Rectal smooth muscle tissue (tissue), 1 donor: ENCODE measurements at regions not wholly inside any gene's neighbourhood (a gene's known extent, or its start where the extent isn't known, plus 50 kb on each side); places are given as distances from the start of the nearest gene placed in this dataset.
"Not testable (repeated sequence)": the region's sequence is repeated elsewhere in the genome, so short reads cannot be mapped to it uniquely, and the experiment has no call there.

ENCODE experiments used
- H3K27ac ChIP-seq: one replicate; pipeline ENCODE4 v1.7.0; 2013; ENCODE audit warnings: low read depth, low read length, inconsistent platforms
- H3K27me3 ChIP-seq: one replicate; pipeline ENCODE4 v1.7.0; 2013; ENCODE audit warnings: low read length; ENCODE audit not compliant: control insufficient read depth, insufficient read depth
- H3K36me3 ChIP-seq: one replicate; pipeline ENCODE4 v1.7.0; 2013; ENCODE audit warnings: low read length; ENCODE audit not compliant: control insufficient read depth, insufficient read depth
- H3K4me1 ChIP-seq: one replicate; pipeline ENCODE4 v1.7.0; 2013; ENCODE audit warnings: low read length; ENCODE audit not compliant: control insufficient read depth, insufficient read depth
- H3K4me3 ChIP-seq: one replicate; pipeline ENCODE4 v1.7.0; 2013; ENCODE audit warnings: low read length
- H3K9ac ChIP-seq: one replicate; pipeline ENCODE4 v1.7.0; 2013; ENCODE audit warnings: low read length

DNA sequence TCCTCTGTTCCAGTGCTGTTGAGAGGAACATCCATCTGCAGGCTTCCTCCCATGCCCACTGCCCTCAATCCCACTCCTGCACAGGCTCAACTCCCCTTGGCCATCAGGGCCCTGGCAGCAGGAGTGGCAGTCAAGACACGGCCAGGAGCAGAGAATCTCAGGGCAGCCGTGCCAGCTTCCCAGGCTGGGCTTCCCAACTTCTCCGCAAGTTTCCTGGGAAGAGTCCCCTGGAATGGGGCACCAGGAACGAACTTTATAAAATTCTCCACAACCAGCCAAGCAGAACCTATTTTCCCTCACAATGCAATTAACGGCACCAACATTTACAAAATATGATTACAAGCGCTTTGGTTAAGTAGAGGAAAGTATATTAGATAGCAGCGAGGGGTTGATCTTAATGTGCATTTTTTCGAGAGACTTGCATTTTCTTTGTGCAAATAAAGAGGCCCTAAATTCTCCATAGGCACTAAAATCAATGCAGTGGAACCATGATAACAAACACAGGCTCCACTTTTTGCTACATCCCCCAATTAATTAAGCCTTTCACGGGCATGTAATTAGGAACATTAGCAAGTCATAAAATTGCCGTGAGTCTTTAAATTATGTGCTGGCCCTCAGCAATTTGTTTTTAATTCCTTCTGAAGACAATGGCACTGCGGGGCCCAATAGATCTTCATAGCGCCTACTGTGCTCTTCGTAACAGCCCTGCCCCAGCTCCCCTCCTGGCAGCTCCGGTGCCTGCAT lies 99.9 kb upstream of the LHX1 start:
- peaks cover 2% of the 10 kb centered on the region for H3K27me3 ChIP-seq

DNA sequence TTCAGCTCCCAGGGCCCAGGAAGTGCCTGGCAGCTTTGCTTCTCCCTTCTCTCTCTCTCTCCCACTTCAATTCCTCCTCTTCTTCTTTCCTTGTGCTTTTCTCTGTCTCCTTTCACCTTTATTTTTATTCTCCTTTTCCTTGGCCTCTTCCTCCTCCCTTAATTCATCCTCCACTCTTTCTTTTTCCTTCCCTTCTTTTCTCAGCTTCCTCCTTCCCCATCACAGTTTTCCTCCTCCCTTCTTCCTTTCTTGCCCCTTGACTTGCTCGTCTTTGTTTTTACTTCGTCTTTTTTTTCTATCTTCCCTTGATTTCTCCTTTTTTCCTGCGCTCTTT lies 99.4 kb upstream of the LHX1 start:
- H3K4me1 ChIP-seq, result no peaks in the 10 kb centered on the region
- H3K27ac ChIP-seq, result no peak overlapping the region
- H3K27me3 ChIP-seq, result peaks cover 2% of the 10 kb centered on the region
- H3K4me3 ChIP-seq, result no peak overlapping the region
- no peak overlapping the region for H3K9ac ChIP-seq
- H3K36me3 ChIP-seq, result no peaks in the 10 kb centered on the region

More for the DNA sequence above, 99.9 kb upstream of the LHX1 start:
- Histone ChIP-seq H3K4me1 (no peaks in the 10 kb centered on the region), H3K27ac (no peak overlapping the region), H3K4me3 (no peak overlapping the region), H3K9ac (no peak overlapping the region), H3K36me3 (no peaks in the 10 kb centered on the region)

DNA sequence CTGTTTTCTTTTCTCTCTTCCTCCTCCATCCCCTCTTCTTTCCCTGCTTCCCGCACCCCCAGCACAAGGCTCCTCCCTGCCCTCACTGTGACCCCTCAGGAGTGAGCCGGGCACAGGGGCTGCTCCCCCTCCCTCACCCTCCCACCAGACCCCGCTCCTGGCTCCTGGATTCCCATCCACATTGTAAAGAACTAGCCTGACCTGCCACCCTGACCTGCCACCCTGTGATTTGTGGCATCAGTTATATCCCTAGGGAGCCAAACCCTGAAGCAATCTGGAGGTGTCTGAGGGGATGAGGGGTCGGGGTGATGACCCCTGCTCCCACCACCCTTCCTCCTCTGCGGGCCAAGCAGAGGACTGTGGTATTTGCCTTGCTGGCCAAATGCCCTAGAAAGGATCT lies 98.0 kb upstream of the LHX1 start:
- Histone ChIP-seq H3K27ac (no peak overlapping the region), H3K9ac (no peak overlapping the region), H3K4me3 (no peak overlapping the region), H3K4me1 (no peaks in the 10 kb centered on the region), H3K36me3 (no peaks in the 10 kb centered on the region), H3K27me3 (peaks cover 2% of the 10 kb centered on the region)

DNA sequence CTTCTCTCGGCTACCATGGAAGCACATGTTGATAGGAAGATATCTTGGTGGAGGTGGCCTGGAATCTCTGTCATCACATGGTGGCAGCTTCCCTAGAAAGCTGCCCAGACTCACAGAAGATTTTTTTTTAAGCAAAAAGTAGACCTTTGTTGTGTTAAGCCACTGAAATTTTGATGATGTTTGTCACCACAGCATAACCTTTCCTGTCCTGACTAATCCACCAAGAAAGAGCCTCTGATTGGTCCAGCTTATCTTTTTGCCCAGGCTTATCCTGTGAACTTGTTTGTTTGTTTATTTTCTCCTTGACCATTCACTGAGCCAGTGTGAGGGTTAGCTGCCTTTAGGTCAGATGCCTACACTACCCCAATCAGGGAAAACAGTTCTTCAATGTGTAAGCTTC lies 96.5 kb upstream of the LHX1 start:
- no peaks in the 10 kb centered on the region for H3K4me1 ChIP-seq
- no peaks in the 10 kb centered on the region for H3K36me3 ChIP-seq
- H3K4me3 ChIP-seq, result no peak overlapping the region
- peaks cover 2% of the 10 kb centered on the region for H3K27me3 ChIP-seq
- H3K9ac ChIP-seq, result no peak overlapping the region
- no peak overlapping the region for H3K27ac ChIP-seq

DNA sequence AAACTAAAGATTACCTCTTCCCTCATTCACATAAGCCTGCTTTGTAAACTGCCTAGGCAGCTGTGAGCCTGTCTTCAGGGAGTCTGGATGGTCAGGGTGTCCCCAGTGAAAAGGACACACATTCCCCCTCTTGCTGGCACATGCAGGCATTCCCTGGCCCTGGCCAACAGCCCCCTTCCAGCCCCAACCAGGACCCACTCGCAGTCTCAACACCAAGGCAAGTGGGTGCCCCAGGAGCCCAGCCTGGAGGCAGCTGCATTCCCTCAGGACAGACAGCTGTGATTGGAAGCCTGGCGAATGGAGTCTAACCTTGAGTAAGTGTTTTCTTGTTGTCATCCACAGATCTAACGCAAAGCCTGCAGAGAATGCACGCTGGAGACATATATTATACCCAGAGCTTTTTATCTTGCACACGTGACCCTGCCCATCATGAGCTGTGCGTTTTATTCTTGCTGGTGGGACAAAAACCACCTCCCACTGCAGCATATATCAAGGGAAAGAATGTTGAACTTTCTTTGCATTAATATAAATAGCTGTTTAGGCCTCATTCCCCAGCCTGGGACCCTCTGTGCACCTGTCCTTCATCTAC lies 95.0 kb upstream of the LHX1 start:
- Histone ChIP-seq H3K27me3 (peaks cover 2% of the 10 kb centered on the region), H3K4me1 (no peaks in the 10 kb centered on the region), H3K36me3 (no peaks in the 10 kb centered on the region), H3K9ac (no peak overlapping the region), H3K4me3 (no peak overlapping the region), H3K27ac (no peak overlapping the region)

DNA sequence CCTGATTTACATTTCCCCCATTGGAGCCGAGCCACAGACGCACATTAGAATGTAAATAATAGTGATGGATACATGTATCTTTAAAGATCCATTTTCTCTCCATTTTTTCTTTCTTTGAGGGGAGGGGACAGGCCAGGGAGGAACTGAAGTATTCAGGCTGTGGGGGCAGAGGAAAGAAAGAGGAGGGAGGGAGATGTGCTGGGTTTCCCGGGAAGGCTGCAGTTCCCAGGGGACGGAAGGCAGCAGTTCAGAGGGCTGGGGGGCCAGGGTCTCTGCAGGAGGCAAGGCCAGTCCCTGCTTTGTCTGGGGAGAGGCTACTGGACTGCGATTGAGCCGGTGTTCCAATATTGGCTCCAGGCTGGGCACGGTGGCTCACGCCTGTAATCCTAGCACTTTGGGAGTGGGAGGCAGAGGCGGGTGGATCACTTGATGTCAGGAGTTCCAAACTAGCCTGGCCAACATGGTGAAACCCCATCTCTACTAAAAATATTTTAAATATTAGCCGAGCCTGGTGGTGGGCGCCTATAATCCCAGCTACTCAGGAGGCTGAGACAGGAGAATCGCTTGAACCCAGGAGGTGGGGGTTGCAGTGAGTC lies 94.2 kb upstream of the LHX1 start:
- no peak overlapping the region for H3K27ac ChIP-seq
- no peaks in the 10 kb centered on the region for H3K4me1 ChIP-seq
- no peak overlapping the region for H3K4me3 ChIP-seq
- no peak overlapping the region for H3K9ac ChIP-seq
- H3K27me3 ChIP-seq, result peaks cover 2% of the 10 kb centered on the region
- H3K36me3 ChIP-seq, result no peaks in the 10 kb centered on the region

DNA sequence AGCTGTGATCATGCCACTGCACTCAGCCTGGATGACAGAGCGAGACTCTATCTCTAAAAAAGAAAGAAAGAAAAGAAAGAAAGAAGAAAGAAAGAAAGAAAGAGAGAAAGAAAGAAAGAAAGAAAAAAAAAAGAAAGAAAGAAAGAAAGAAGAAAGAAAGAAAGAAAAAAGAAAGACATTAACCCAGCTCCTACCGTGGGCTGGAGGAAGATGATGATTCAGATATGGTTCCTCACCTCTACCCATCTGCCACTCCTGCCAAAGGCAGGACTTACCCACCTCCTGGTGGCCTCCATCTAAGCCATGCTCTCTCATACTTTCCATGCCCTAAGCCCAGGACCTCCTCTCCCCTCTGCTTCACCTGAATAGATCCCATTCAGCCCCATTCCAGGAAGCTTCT lies 93.3 kb upstream of the LHX1 start:
- Histone ChIP-seq H3K4me1 (no peaks in the 10 kb centered on the region), H3K9ac (no peak overlapping the region)

DNA sequence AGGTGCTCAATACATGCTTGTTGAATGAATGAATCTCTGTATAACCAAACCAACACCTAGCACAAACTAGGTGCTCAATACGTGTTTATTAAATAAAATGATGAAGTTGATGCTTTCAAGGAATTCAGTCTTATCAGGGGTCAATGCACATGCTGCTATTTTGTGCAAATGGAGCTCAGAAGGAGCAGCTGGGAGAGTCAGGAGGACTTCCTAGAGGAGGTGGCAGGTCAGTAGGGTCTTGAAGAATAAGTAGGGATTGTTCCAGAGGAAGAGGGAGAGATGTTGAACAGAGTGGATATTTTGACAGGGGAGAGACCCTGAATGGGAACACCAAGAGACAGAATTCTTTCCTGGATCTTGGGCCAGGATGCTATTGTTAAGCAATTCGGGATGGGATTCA lies 92.7 kb upstream of the LHX1 start:
- Histone ChIP-seq H3K9ac (no peak overlapping the region), H3K4me1 (no peaks in the 10 kb centered on the region), H3K27ac (no peak overlapping the region), H3K27me3 (peaks cover 2% of the 10 kb centered on the region), H3K36me3 (no peaks in the 10 kb centered on the region), H3K4me3 (no peak overlapping the region)

More for the DNA sequence above, 93.3 kb upstream of the LHX1 start:
- no peak overlapping the region for H3K4me3 ChIP-seq
- peaks cover 2% of the 10 kb centered on the region for H3K27me3 ChIP-seq
- no peaks in the 10 kb centered on the region for H3K36me3 ChIP-seq
- H3K27ac ChIP-seq, result no peak overlapping the region

DNA sequence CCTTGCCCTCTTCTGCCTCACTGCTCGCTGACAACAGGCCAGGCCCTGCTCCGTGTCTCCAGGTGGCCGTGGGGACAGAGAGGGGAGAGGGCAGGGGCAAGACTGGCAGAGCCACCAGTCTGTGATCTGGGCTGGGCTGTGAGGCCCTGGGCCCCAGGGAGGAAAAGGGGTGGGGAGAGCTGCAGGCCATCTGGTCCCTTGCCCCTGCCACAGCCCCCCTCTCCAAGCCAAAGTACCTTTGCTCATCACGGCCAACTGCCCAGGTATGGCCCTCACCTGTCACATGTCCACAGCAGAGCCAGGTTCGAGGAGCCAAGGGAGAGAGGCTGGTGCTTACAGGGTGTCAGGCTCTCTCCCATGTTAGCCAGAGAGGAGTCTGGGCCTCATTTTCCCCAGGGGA lies 91.4 kb upstream of the LHX1 start:
- peaks cover 2% of the 10 kb centered on the region for H3K27me3 ChIP-seq
- H3K4me3 ChIP-seq, result no peak overlapping the region
- H3K4me1 ChIP-seq, result no peaks in the 10 kb centered on the region
- H3K27ac ChIP-seq, result no peak overlapping the region
- no peaks in the 10 kb centered on the region for H3K36me3 ChIP-seq
- H3K9ac ChIP-seq, result no peak overlapping the region

DNA sequence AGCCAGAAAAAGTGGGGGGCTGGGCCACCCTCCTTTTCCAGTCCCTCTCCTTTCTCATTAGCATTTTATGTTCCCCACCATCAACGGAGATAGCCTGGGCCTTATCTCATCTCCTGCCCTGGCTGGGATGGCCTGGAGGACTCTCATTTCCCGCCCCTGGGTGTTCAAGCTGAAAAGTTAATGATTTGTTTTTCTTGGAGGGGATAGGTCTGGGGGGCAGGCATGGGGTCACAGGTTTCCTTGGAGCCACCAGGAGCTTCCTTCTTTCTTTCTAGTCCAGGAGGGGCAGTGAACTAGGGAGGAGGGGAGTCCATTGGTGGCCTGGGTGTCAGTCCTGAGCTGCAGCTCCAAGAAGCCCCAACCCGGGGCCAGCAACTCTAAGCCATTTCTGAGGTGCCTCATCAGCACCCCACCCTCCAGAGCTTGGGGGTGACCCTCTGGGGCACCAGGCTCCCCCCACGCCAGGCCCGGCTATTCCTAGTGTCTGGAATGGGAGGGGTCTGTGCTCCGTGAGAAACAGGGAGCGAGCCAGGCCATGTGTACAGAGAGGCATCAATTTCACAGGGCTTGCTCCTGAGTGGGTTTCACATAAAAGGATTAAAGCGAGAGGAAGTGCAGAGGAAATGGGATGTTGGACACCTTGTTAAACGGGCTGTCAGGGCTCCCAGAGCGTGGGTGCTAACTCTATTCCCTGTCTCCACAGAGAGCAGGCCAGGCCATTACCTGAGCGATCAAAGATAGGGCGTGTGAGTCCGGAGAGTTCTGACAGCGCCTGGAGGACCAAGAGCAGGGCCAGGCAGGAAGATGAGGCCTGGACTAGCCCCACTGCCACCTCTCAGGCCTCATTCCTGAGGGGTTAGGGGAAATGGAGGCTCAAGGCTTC lies 90.6 kb upstream of the LHX1 start:
- Histone ChIP-seq H3K27ac (no peak overlapping the region), H3K9ac (no peak overlapping the region), H3K4me3 (no peak overlapping the region), H3K27me3 (peaks cover 4% of the 10 kb centered on the region), H3K36me3 (no peaks in the 10 kb centered on the region), H3K4me1 (no peaks in the 10 kb centered on the region)

DNA sequence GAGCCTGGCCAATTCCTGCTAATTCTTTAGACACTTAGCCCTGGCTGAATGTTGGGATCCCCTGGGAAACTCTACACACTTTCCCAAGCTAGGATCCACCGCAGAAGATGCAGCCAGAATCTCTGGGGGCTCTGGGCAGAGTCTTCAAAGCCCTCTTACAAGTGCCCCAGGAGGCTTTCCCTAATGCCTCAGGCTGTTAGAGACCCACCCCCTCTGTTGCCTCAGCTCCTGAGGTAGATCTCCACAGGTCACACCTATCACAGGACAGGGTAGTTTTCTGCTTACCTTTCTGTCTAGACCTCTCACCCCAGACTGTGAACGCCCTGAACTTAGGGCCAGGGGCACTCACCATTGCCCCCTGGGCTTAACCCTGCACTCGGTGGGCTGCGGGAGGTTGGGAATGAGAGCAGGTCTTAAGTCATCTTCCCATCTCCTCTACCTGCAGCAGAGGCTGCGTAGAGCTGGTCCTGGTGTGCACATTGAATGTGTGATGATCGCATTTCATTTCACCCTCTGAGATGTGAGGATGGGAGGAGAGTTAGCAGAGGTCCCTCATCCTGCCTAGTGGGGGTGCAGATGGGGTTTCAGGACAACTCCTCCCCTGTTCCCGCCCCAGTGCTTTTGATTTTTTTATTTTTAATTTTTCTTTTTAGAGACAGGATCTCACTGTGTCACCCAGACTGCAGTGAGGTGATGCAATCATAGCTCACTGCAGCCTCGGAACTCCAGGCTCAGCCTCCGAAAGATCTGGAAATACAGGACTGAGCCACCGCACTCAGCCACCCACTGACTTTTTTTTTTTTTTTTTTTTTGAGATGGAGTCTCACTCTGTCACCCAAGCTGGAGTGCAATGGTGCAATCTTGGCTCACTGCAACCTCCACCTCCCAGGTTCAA lies 89.0 kb upstream of the LHX1 start:
- H3K9ac ChIP-seq, result no peak overlapping the region
- H3K27ac ChIP-seq, result no peak overlapping the region
- peaks cover 6% of the 10 kb centered on the region for H3K27me3 ChIP-seq
- no peaks in the 10 kb centered on the region for H3K36me3 ChIP-seq
- H3K4me3 ChIP-seq, result no peak overlapping the region
- H3K4me1 ChIP-seq, result no peaks in the 10 kb centered on the region

DNA sequence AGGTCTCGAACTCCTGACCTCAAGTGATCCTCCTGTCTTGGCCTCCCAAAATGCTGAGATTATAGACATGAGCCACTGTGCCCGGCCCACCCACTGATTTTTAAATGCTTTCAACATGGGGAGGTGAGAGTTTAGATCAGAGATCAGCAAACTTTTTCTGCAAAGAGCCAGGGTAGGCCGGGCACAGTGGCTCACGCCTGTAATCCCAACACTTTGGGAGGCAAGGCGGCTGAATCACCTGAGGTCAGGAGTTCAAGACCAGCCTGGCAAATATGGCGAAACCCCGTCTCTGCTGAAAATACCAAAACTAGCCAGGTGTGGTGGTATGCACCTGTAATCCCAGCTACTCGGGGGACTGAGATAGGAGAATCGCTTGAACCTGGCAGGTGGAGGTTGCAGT lies 88.3 kb upstream of the LHX1 start:
- H3K4me3 ChIP-seq, H3K9ac ChIP-seq, H3K27me3 ChIP-seq, H3K4me1 ChIP-seq, H3K27ac ChIP-seq, H3K36me3 ChIP-seq: not testable (repeated sequence)
